H1 (cell line): ENCODE measurements at regions not wholly inside any gene's neighbourhood (a gene's known extent, or its start where the extent isn't known, plus 50 kb on each side); places are given as distances from the start of the nearest gene placed in this dataset.

Experiments
- EZH2 ChIP-seq: fragments of 200-600 bp; sonication (generic); IDR thresholded peaks from 2 replicates; pipeline ENCODE4 v1.7.1; 2012; ENCODE audit warnings: low read depth, mild to moderate bottlenecking, moderate library complexity, low read length, inconsistent platforms; ENCODE audit not compliant: severe bottlenecking
- JUN ChIP-seq: IDR thresholded peaks from 2 replicates; pipeline ENCODE4 v1.6.1; 2011; ENCODE audit warnings: low read depth, mild to moderate bottlenecking, improper control_type of control experiment, low read length
- NANOG ChIP-seq: IDR thresholded peaks from 2 replicates; pipeline ENCODE4 v1.6.1; 2011; ENCODE audit warnings: low read length, low read depth, mild to moderate bottlenecking, inconsistent platforms; ENCODE audit not compliant: insufficient read depth, poor library complexity, severe bottlenecking
- PHF8 ChIP-seq: fragments of 200-600 bp; sonication (generic); conservative IDR thresholded peaks from 2 replicates; pipeline ENCODE4 v1.7.1; 2012; ENCODE audit warnings: low read depth, mild to moderate bottlenecking, inconsistent platforms, low read length, moderate library complexity
- RAD21 ChIP-seq, 2 experiments: IDR thresholded peaks in 1 of 2; conservative IDR thresholded peaks in 1 of 2; 2 replicates each; pipeline ENCODE4 v1.6.1; 2011; ENCODE audit warnings: low read depth in 2 of 2, low read length in 2 of 2, improper control_type of control experiment in 1 of 2, inconsistent platforms in 1 of 2, mild to moderate bottlenecking in 1 of 2, moderate library complexity in 1 of 2
- SIN3A ChIP-seq, 2 experiments: IDR thresholded peaks in 1 of 2; conservative IDR thresholded peaks in 1 of 2; 2 replicates each; pipeline ENCODE4 v1.6.1; 2011 to 2012; ENCODE audit warnings: low read length in 2 of 2, improper control_type of control experiment in 1 of 2, low read depth in 1 of 2, mild to moderate bottlenecking in 1 of 2
- SUZ12 ChIP-seq: fragments of 200-600 bp; sonication (generic); IDR thresholded peaks from 2 replicates; pipeline ENCODE4 v1.6.1; 2012; ENCODE audit warnings: mild to moderate bottlenecking, inconsistent platforms, low read length, moderate library complexity, mixed read lengths
- TAF1 ChIP-seq: IDR thresholded peaks from 2 replicates; pipeline ENCODE4 v1.6.1; 2011; ENCODE audit warnings: mild to moderate bottlenecking, low read depth, low read length
- TEAD4 ChIP-seq: IDR thresholded peaks from 2 replicates; pipeline ENCODE4 v1.6.1; 2012; ENCODE audit warnings: low read depth, low read length, inconsistent platforms, mixed read lengths
- TF ChIP-seq, protein P1 (sequence below), 3 experiments: IDR thresholded peaks; 1 replicate in 2 of 3; 2 replicates in 1 of 3; pipeline versions ENCODE4 v1.5.1 to v1.6.1; 2011; ENCODE audit warnings: low read length in 3 of 3, mild to moderate bottlenecking in 3 of 3, inconsistent platforms in 2 of 3, low read depth in 1 of 3, moderate library complexity in 1 of 3; ENCODE audit not compliant: insufficient read depth in 1 of 3; ENCODE audit errors: control extremely low read depth in 1 of 3

GRCh38 chr20:48470141-48470540 is 357.7 kb downstream of the PREX1 start:
- no peak for TF ChIP-seq EZH2
- TF ChIP-seq, protein P1, sequence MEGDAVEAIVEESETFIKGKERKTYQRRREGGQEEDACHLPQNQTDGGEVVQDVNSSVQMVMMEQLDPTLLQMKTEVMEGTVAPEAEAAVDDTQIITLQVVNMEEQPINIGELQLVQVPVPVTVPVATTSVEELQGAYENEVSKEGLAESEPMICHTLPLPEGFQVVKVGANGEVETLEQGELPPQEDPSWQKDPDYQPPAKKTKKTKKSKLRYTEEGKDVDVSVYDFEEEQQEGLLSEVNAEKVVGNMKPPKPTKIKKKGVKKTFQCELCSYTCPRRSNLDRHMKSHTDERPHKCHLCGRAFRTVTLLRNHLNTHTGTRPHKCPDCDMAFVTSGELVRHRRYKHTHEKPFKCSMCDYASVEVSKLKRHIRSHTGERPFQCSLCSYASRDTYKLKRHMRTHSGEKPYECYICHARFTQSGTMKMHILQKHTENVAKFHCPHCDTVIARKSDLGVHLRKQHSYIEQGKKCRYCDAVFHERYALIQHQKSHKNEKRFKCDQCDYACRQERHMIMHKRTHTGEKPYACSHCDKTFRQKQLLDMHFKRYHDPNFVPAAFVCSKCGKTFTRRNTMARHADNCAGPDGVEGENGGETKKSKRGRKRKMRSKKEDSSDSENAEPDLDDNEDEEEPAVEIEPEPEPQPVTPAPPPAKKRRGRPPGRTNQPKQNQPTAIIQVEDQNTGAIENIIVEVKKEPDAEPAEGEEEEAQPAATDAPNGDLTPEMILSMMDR (IDR thresholded peaks at IDR 0.05; ENCODE audit: control extremely low read depth in 1 of 3, insufficient read depth in 1 of 3, low read depth in 1 of 3, low read length in 3 of 3) = no peak
- TF ChIP-seq SUZ12 = no peak
- no peak for TF ChIP-seq TAF1
- no peak for TF ChIP-seq TEAD4
- no peak for TF ChIP-seq NANOG
- TF ChIP-seq SIN3A (conservative IDR thresholded peaks at IDR 0.05 in 1 of 2, IDR thresholded peaks at IDR 0.05 in 1 of 2; ENCODE audit: low read depth in 1 of 2, low read length in 2 of 2) = no peak
- TF ChIP-seq RAD21 (IDR thresholded peaks at IDR 0.05 in 1 of 2, conservative IDR thresholded peaks at IDR 0.05 in 1 of 2; ENCODE audit: low read depth in 2 of 2, low read length in 2 of 2) = no peak
- TF ChIP-seq JUN = no peak
- no peak for TF ChIP-seq PHF8
